Hematopoietic multipotent progenitor cell treated with erythropoietin and hydrocortisone succinate and interleukin-3 and kit ligand, for 6 days (in vitro differentiated cells): ENCODE measurements at regions not wholly inside any gene's neighbourhood (a gene's known extent, or its start where the extent isn't known, plus 50 kb on each side); places are given as distances from the start of the nearest gene placed in this dataset.

Experiments
- DNase-seq: peaks from one replicate; pipeline ENCODE4 v3.0.0-alpha.2; 2015

DNA sequence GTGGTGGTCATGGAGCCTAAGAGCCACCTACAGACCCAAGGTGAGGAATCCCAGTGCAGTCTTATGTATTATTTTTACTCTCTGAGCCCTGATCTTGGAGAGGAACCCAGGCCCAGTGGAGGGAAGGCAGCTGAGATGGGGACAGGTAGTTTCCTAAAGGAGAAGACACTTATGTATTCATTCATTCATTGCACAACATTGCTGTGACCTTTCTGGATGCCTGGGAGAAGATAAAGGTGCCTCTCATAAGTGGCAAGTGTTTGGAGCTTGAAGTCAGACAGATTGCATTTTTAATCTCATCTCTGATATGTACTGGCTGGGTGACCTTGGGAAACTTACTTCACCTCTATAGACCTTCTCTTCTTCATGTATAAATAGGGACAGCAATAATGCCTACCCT is 111.1 kb downstream of the CEBPB start:
- no peak for DNase-seq

DNA sequence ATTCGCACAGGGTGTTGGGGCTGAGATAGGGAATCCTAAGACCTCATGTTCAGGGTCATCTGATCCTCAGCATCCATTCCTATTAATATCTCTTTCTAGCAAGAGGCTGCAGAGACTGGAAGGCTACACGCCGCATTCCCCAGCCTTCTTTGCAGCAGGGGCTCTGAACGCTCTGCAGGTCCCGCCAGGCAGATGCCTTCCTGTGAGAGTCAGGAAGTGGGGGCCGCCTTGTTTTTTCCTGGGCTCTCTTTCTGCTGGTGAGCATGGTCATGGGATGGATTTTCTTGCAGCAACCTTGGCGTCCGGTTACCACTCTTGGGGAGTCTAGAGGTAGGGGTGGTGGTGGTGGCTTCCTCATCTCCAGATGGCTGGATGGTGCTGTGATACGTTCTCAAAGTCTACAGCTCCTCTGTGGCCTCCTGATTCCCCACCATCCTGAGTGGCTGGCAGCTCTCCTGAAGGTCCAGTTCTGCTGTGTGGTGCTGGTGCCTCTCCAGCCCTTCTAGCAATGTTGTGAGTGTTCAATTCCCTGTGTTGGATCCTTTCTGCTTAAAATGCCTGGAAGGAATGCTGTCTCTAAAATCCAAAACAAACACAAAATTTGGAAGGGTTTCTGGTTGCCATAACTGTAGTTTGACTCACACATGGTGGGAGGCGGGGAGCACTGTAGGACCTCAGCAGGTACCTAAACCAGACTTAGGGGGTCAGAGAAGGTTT is 111.9 kb downstream of the CEBPB start:
- no peak for DNase-seq

DNA sequence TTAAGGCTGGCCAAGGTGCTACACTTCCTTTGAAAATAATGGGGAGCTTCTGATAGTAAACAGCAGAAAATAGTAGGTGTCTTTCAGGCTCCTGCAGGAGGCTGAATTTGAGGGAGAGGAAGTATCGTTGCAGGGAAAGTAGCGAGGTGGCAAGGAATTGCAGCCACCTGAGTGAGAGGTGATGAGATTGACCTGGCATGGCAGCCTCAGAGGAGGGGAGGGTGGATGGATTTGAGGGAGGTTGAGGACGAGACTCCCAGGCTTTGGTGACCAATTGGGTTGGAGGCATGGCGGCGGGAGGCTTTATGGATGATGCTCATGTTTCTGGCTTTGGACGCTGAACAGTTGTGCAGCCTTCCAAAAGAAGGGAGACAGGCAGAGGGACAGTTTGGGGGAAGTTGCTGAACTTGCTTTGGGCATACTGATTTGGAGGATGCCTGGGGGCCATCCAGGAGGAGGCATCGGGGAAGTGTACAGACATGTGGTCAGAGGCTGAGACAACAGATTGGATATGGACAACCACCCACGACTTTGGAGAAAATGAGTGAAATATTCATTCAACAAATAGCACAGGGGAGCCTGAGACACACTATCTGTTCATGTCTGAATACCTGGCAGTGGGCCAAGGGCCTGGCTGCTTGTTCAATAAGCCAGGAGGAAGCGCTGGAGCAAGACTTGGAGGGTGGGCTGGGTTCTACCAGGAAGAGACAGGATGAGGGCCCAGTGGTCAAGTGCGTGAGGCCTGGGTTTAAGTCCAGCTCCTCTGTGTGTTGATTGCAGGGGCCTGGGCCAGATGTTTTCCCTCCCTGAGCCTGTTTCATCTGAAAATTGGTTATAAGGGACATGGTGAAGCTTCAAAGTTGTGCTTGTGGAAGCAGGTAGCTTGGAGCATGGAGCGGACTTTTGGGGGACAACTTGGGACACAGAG is 113.2 kb downstream of the CEBPB start:
- DNase-seq = peak; percentile 77

DNA sequence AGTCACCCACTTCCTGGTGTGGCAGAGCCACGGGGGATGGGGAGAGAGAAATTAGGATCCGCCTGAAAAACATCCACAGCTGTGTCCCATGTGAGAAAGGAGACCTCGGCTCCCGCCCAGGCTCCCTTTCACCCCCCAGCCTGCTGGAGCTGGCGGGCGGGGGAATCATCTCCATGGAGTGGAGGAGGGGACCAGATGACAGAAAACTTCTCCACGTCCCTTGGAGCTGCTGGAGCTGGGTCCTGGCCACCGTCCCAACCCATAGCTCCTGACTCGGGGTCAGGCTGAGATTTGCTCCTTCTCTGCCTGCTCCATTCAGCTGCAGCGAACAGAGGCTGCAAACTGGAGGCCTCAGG is 113.8 kb downstream of the CEBPB start:
- DNase-seq = no peak

DNA sequence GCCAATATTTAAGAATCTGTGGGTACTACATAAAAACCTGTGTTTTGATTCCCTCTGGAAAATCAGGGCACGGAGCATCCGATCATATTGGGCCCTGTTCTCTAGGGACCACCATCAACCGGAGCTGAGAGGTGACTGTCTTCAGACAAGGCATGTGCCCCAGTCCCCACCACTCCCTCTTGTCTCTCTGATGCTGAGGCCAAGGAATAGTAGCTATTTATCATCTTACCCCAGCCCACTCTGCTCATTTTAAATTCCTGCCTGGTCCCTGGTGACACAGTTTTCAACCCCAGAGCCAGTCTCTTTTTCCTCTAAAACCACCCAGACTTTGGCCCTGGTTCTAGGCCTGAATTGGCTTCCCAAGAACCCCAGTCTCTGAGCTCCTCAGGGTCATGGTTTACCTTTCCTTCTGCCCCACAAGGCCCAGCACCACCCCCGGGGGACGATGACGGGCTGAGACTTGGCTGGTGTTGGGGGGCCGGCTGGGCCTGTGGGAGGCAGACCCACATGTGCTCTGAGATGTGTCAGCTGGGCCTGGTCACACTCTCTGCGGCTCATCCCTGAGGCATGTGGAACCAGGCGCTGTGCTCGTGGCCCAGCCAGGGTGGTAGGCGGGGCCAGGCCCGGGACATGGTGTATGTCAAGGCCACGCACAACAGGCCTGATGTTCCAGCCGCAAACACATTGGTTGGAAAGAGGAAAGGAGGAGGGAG is 114.4 kb downstream of the CEBPB start:
- no peak for DNase-seq

DNA sequence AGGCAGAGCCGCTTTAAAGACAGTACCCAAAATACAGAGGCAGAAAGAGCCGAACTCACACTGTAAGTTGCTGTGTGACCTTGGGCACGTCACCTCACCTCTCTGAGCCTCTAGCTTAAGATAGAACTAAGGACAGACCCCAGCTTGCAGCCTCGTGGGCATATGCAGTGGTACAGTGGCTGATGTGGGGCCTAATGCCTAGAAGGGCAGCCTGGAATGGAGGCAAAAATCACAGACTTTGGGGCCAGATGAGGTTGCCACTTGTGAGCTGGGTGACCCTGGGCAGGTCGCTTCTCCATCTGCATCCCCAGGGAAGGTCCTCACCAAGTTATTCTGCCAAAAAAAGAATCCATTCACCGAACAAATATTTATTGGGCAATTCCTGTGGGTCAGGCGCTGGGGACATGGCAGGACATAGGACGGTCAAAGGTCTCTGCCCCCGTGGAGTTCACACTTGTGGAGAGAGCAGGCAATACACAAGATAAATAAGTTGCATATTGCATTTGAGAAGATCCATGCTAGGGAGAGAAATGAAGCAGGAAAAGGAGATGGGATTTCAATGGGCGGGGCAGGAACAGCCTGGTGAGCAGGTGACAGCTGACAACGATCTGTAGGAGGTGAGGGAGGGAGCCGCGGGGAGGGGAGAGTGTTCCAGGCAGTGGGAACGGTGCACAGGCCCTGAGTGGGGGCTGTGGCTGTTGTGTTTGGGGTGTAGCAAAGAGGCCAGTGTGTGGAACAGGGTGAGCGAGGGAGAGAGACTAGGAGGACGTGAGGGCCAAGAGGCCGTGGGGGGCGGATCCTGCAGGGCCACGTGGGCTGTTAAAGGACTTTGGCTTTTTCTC is 115.2 kb downstream of the CEBPB start:
- DNase-seq = no peak

DNA sequence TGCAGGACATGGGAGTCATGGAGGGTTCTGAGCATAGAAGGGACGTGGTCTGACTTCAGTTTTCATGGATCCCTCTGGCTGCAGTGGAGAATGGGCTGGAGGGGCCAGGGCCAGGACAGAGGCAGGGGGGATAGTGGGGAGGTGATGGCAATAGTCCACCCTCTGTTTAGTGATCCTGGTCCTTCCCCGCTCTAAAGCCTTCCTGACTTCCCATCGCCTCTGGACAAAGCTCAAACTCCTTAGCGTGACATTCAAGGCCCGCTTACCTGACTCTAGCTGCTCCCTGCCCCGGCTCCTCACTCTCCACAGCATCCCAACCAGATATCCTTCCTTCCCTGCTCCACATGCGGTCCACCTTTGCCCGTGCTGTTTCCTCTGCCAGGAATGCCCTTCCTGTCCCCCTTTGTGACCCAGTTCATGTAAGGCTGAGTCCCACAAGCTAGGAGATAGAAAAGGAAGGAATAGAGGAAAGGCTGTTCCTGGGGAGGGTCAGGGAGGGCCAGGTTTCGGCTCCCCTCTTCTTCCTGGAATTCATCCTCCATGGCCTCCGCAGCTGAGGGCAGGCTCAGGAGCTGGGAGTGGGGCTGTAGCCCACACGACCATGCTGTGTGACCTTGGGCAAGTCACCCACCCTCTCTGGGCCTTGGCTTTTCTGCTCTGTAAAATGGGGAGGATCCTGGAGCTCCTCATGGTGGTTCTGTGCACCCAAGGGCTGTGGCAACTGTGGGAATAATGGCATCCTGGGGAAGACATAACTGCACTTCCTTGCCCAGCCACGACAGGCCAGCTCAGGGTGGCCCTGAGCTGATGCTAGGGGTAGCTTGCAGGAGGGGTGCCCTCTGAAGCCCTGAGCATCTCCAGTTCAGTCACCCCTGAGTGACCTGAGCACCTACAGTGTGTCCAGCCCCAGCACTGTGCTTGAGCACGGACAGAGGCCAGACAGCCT is 116.1 kb downstream of the CEBPB start:
- no peak for DNase-seq

DNA sequence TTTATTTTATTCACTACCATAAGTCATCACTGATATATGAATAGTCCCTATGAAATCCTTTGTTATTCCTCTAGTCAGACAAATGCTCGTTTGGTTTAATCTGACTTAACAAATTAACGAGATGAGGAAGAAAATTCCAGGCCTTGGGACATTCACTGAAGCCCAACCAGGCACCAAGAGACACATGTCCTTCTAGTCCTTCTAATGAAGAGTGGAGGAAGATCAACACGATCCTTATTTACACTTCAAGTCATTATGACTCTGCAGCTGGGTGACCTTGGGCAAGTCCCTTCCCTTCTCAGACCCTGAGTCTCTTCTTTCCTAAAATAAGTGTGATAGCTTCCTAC is 117.5 kb downstream of the CEBPB start:
- DNase-seq = no peak

DNA sequence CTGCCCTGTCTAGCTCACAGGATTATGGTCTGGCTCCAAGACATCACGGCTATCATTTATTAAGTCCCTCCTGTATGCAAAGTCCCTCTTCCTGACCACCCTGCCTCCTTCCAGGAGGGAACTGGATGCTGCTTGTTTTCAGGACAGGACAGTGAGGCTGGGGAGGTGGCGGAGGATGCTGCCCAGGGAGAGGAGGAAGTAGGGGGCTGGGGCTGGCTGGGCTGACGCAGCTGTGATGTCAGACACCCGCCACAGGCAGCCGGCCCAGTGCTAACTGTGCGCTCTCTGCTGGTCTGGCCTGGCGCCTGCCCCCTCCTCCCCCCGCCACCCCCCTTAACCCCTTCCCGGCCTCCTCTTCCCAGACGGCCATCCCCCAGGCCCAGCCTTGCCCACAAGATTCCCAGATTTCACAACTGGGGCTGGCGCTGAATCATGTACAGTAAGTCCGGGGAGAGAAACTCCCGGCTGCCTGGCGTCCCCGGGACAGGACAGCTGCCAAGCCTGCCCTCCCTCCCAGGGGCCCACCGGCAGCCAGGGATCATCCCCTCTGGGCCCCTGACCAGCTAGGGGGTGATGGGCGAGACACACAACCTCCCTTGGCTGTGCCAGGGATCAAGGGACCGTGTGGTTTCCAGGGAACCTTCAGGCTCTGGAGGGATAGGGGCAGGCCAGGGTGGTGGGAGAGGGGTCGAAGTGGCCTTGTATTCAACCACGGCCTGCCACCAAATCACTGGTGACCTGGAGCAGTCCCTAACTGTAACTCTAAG is 118.1 kb downstream of the CEBPB start:
- no peak for DNase-seq

DNA sequence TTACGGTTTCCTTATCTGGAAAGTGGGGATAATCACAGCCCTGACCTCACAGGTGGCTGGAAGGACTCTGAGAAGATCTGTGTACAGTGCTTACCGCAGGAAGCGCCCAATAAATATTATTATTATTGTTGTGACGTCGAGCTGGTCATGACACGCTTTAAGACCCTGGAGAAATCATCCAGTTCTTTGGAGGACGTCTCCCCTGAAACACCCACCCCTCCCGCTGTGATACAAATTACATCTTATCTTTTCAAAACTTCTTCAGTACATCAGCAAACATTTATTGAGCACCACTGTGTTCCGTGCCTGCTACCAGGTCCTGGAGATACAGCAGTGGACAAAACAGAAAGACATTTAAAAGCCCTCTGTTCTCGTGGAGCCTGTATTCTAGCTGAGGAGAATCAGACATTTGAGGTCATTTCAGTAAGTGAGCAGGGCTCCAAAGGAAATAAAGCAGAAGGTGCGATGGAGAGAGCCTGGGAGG is 118.7 kb downstream of the CEBPB start:
- no peak for DNase-seq

DNA sequence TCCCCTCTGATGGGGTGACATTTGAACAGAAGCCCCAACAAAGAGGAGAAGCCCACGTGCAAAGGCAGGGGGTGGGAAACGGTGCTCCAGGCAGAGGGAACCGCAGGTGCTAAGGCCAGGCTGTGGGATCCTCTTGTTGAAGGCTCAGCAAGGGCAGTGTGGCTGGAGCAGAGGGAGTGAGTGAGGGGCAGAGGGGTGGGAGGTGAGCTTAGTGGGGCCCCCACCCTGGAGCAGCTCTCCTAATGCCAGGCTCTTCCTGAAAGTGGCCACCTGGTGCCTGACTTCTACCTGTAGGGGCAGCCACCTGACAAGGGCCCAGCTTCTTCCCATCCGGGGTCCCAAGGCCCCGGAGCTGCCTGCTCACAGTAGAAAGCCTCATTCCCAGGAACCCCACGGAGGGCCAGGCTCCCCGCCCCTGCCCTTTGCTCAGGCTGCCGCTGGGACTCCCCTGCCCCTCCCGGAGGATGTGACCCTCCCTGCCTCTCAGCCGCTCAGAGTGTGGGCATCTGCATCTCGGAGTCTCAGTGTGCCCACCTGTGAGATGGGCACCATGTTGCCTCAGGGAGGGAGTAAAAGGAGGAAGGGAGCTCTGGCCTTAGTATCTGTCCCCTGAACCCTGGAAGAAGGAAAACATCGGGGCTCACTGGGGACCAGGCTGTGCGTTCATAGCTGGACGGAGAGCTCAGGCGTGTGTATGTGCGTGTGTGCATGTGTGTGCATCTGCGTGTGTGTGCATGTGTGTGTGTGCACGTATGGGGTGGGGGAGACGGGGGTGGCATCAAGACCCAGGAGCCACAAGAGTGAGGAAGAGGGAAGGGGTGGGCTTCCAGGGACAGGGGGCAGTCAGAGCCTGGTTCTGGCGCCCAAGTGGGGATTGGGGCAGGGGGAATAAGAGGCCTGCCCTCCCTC is 119.4 kb downstream of the CEBPB start:
- DNase-seq = no peak

DNA sequence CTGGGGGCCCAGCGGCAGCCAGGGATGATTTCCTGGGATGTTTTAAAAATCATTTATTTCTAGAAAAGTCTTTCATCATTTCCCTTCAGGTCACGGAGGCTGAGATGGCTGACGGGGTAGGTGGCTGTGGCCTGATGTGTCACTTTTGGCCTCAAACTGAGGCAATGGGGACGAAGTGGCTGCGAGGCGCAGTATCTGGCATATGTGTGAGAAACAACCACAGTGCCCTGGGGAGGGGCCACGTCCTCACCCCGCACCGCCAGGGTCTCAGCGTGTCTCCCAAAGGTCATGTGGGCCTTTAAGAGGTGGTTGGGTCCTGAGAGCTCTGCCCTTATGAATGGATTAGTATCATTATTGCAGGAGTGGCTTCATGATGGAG is 120.0 kb downstream of the CEBPB start:
- DNase-seq = no peak

DNA sequence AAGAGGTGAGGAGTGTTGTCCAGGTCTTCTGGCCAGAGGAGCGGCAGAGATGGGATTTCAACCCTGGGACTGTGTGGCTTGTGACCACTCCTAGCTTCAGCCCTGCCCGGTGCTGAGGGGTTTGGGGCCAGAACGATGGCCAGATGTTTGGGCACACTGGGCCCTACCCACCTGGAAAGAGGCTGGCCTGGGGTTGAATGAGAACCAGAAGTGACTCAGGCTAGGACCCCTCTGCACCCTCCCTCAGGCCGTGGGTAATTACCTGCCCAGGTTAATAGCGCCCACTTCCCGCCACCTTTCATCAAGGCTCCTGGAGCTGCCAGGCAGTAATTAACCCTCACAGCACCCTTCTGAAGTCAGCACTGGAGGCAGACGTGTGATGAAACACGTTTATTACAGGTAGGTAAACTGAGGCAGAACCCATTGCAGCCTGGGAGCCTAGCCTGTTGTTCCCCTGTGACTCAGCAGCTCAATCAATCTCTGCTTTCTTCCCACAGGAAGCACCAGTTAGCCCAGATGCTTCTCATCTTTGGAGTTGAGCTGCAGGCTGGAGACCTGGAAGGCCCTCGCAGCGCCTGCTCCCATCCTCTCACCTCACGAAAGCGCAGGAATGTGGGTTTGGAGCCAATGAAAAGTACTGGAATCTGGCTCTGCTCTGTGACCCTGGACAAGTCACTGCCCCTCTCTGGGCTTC is 120.8 kb downstream of the CEBPB start:
- no peak for DNase-seq

DNA sequence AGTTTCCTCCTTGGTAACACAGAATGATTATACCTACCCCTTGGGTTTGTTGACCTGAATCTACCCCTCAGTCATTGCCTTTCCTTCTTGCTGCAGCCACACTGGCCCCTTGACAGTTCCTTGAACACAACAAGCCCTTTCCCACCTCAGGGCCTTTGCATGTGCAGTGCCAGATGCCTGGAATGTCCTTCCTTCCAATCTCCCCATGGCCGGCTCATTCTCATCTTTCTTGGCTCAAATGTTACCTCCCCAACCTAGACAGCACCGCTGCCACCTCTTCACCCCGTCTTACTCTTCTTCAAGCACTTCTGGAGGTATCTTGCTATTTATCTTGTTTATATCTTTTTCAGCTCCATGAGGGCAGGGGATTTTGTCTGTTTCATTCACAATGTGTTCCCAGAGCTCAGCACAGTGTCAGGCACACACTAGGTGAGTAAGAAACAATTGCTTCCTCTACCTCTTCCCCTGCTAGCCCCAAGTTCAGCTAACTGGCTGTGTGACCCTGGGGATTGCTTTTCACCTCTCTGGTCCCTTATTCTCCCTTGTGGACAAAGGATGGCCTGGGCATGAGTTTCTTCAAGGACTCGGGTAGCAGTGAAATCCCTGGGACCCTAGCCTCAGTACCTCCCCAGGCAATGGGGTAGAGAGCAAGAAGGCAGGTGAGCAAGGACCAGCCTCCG is 121.5 kb downstream of the CEBPB start:
- no peak for DNase-seq

DNA sequence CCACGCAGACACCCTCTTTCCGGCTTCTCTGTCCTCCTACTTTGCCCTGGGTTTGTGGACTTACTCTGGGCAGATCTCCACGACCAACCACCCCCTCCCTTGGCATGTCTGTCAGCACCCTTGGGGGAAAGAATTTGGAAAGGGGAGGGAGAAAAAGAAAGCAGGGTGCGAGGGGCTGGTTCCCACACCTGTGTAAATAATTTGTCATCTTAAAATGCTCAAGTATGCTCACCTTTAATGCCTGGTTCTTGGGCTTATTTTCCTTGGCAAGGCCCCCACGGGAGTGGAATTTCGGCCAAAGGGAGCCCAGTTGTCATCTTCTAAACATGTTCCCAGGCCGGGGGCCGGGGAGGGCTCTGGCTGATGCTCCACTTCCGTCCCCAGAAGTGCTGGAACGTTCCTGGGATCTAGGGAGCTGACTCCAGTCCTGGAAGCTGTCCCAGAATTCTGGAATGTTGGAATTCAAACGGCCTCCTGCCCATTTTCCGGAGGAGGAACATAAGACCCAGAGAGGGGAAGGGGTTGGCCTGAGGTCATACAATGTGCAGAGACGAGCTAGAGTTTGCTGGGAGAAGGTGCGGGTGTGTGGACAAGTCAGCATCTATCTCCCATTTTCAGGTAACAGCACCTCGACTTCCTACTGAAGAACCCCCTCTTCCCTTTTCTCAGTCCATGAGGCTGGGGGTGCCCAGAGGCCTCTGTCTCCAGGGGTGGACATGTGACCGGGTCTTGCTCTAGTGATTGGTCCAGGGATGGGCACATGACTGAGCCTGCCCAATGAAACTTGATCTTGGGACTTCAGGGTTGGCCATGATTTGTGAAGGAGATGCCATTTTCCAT is 122.3 kb downstream of the CEBPB start:
- DNase-seq = no peak

DNA sequence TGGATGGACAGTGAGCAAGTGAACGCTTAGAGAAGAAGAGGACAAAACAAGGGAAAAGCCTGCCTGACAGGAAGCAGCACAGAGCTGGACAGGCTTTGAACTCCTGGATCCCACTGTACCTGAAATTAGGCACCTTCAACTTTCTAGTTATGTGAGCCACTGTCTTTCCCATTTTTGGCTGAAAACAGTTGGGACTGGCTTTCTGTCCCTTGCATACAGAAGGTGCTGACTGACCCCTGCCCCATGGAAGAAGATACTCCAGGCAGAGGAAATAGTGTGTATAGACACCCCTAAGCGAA is 122.8 kb downstream of the CEBPB start:
- DNase-seq = no peak

DNA sequence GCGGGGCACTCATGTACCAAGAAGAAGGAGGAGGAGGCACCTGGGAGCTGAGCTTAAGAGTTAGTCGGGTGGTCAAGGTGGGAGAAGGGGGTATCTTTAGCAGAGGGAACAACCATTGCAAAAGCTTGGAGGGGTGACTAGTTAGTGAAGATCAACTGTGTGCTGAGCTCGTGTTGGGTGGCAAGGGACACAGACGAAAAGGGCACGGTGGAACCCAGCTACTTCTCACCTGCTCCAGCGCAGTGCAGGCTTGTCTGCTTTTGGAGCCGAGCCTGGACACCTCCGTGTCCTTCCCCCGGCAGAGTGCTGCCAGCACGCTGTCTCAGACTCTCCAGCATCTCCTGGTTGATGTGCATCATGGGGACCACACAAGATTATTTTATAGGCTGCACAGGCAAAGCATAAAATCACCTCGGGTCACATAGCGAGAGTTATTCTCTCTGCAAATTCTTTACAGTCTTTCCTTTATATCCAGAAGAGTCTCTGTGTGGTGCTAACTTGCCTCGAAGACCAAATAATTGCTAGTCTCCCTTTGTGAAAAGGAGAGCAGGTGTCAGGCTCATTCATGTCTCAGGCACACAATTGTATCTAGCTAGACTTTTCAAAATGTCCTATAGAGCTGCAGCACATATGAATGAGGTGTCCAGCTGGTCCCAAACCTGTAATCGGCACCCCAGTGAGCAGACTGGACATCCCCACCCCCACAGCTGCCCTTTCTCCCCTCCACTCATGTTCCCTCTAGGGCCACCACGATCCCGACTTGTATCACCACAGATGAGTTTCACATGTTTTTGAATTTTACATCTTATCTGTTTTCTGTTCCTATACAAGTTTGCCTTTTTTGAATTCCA is 123.4 kb downstream of the CEBPB start:
- no peak for DNase-seq
